Astrocyte of the spinal cord (primary cell): ENCODE measurements at regions not wholly inside any gene's neighbourhood (a gene's known extent, or its start where the extent isn't known, plus 50 kb on each side); places are given as distances from the start of the nearest gene placed in this dataset.

Experiments used
- DNase-seq: peaks from one replicate; pipeline ENCODE4 v3.0.0; 2011; ENCODE audit warnings: low read depth, low spot score
- H3K4me3 ChIP-seq: 2 replicates; pipeline ENCODE4 v1.5.1; 2011; ENCODE audit warnings: low read depth, mild to moderate bottlenecking, low read length, moderate library complexity
- CTCF ChIP-seq: IDR thresholded peaks from 2 replicates; pipeline ENCODE4 v1.5.1; 2012; ENCODE audit warnings: low read depth, mild to moderate bottlenecking, low read length, inconsistent platforms
- in situ Hi-C: cut with HindIII; loops from 2 replicates; pipeline ENCODE4 v1.10.0; 2017; ENCODE audit warnings: low sequenced_read_pairs

GRCh38 chr2:67002618-67003371 is 394.3 kb upstream of the ETAA1 start:
- no peak for DNase-seq
- in situ Hi-C loops, result no loop called here
- no peak overlapping the region for H3K4me3 ChIP-seq
- TF ChIP-seq CTCF, result peak; percentile 18

DNA sequence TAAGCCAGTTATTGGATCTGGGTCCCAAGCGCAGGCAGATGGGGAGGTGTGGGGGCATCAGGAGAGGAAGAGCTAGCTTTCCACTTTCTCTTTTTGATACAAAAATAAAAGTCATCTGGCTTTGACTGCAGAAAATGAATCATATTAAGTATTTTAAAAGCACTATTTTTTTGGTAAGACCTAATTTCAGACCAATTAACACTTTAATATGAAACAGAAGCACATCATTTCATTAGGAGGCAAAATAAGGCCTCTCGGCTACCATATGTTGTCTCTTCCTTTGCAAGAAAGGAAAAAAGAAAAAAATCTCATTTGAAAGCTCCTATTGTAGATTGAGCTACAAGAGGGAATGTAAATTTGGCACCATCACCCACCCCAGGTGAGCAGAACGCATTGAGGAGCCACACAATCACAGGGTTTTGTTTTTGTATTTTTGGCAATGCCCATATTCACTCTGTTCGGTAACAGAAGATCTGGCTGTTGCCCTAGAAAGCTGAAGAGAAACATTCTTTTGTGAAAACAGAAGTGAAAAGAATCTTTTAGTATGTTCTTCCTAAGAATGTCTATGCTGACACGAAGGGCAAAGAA is 390.7 kb upstream of the ETAA1 start:
- no peak overlapping the region for H3K4me3 ChIP-seq
- in situ Hi-C loops, result no loop called here
- no peak for TF ChIP-seq CTCF
- DNase-seq, result no peak

DNA sequence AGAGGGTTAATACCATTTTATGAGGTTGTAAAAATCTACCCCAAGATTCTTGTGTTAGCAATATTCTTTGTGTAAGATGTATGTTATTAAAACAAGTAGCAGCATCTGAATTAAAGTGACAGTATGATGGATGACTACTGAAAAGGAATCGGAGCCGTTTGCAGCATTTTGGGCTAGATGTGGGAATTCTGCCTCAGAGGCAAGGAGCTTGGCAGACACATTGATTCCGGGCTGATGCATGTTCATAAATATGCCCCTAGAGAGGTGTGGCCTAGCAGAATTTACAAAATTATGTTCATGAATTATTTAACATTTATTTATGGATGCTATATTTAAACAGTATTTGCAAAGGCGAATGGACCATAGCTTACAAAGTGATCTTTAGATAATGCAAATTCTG is 389.0 kb upstream of the ETAA1 start:
- no peak for DNase-seq
- in situ Hi-C loops, result no loop called here
- no peak for TF ChIP-seq CTCF
- H3K4me3 ChIP-seq, result no peak overlapping the region

DNA sequence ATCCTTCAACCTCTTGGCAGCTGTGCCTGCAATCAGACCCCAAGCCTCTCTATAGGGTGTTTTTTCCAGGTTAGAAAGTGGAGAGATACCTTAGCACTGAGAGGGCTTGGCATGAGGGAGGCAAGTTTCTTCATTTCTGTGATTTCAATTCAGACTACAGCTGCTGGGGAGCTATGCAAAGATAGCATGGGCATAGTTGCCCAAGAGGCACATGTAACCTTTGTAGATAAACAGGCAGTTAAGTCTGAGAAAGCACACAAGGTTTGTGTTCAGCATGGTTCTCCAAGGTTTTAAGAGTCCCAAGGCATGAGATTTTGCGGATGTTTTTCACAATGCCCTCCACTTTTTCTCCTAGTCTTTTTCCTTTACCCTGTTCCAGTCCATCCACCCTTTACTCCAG is 385.0 kb upstream of the ETAA1 start:
- no peak for DNase-seq
- no peak overlapping the region for H3K4me3 ChIP-seq
- in situ Hi-C loops, result no loop called here
- TF ChIP-seq CTCF, result no peak

DNA sequence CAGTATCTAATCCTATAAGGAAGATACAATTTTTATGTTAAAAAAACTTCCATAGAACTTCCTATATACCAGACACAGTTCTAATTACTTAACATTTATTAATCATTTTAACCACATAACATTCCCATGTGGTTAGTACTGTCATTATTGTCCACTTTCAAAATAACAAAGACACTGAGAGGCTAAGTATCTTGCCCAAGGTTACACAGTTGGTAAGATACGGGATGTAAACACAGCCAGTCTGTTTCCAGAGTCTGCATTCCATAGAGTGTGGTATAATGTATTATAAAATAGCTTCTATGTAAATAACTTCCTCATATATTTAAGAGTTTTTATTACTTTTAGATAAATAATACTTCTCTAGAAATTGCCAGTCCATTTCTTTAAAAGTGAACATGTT is 383.3 kb upstream of the ETAA1 start:
- in situ Hi-C loops, result no loop called here
- DNase-seq, result no peak
- no peak overlapping the region for H3K4me3 ChIP-seq
- TF ChIP-seq CTCF, result no peak

- no peak overlapping the region for H3K4me3 ChIP-seq
- in situ Hi-C loops, result no loop called here
- no peak for TF ChIP-seq CTCF
- DNase-seq, result no peak
These were observed 381.5 kb upstream of the ETAA1 start for GRCh38 chr2:67015681-67016080.
